Activated CD4-positive, alpha-beta T cell treated with anti-CD3 and anti-CD28 coated beads, Interleukin-10, Interleukin-2, amounts not matched to agents 100 ng/mL and 50 ng/mL, durations not matched to agents 16 hours and 8 hours (primary cell): ENCODE measurements at regions not wholly inside any gene's neighbourhood (a gene's known extent, or its start where the extent isn't known, plus 50 kb on each side); places are given as distances from the start of the nearest gene placed in this dataset.
"Not testable (repeated sequence)": the region's sequence is repeated elsewhere in the genome, so short reads cannot be mapped to it uniquely, and the experiment has no call there.

Source experiments
- DNase-seq: peaks from one replicate; pipeline ENCODE4 v3.0.0-alpha.2; 2020

DNA sequence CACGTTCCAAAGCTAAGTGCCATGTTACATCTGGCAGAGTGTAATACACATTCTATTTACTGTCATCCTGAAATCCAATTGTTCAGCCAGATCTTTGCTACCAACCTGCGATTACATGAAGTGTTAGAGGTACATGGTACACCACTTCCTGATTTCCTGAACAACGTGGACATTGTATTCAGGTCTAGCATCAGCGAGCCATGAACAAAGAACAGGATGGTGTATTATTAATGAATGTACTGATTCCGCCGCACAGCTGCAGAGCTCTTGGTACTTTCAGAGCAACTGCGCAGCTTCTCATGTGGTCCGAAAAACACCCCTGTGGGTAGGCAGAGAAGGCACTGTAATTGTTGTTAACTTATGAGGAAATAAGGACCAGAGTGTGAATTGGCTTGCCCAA lies 511.4 kb downstream of the AJAP1 start:
- DNase-seq: no peak

GRCh38 chr1:5164158-5164557 lies 509.7 kb downstream of the AJAP1 start:
- no peak for DNase-seq

- no peak for DNase-seq
Observed at GRCh38 chr1:5161372-5161771, 507.0 kb downstream of the AJAP1 start.

DNA sequence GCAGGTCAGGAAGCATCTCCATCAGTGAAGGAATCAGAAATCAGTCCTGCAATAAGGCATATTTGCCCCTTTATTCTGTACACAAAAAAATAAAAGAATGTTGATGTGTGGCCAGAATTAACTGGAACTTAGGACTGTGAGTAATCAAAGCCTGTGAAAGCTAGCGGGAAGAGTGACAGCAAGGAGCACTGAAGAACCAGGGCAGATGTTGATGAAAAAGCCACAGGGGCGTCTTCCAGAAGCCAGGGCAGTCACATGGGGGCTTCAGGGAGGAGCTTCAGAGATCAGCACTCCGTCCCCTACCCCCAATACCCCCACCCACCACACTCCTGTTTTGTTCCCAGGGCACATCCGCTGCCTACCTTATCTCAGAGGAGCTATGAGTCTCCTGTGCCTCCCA lies 502.8 kb downstream of the AJAP1 start:
- DNase-seq: no peak

- no peak for DNase-seq
Observed at GRCh38 chr1:5156416-5157120, 502.2 kb downstream of the AJAP1 start.

GRCh38 chr1:5151511-5151910 lies 497.1 kb downstream of the AJAP1 start:
- no peak for DNase-seq

DNA sequence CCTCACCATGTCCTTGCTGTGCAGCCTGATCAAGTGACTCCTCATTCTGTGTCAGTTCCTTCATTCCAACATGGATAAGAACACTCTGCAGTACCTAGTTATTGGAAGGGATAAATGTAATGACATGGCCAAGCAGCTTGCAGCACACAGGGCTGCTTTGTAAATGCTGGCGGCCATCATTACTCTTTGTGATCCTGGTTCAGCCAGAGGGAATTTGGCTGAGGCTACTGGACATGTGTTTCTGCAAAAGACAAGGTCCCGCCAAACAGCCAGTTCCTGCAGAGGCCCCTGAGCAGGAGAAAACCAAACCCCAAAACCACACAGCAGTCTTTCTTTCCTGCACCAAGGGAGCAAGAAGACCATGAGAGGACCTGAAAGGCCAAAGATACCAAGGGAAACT lies 495.8 kb downstream of the AJAP1 start:
- no peak for DNase-seq

GRCh38 chr1:5147806-5148205 lies 493.4 kb downstream of the AJAP1 start:
- DNase-seq: no peak

DNA sequence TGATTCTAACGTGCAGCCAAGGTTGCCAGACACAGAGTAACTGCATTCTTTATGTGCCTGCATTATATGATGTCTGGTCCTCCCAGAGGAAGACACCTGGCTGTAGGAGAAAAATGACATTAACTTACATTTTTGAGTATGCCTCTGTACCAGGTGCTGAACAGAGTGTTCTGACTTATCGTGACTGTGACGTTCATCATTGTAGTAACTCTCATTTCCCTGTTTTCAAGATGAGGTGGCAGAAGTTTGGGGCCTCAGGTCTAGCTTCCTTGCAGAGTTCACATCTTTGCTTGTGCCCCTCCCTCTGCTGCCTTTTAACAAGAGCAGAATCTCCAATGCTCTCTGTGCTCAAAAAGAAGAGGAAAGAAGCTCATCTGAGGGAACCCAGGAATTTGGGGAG lies 488.0 kb downstream of the AJAP1 start:
- DNase-seq: peak; percentile 56

DNA sequence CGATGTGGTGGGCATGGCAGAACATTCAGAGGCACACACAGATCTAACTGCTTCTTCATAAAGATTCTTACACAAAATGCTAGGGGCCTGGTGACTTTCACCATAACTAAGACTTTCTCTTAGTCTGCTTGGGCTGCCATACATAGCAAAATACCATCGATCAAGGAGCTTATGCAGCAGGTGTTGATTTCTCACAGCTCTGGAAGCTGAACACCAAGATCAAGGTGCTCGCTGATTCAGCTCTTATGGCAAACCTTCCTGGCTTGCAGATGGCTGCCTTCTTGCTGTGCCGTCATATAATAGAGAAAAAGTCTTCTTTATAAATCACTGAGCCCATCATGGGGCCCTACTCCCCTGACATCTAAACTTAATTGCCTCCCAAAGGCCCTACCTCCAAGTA lies 487.3 kb downstream of the AJAP1 start:
- no peak for DNase-seq

DNA sequence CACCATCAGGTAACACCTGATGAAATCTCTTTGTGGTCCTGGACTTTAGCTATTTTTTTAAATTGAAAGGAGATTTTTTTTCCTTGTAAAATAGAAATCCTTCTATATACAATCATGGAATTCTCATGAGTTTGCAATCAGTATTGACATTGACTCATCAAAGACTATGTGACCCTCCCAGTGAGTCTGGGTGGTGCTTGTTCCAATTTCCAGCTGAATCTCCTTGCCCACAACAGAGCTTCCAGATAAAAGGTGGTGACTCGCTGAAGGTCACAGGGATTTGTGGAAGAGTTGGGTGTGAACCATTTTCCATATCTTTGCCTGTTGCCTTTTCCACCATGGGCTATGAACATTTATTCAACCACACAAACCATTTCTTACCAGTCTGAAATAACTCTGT lies 486.6 kb downstream of the AJAP1 start:
- no peak for DNase-seq

DNA sequence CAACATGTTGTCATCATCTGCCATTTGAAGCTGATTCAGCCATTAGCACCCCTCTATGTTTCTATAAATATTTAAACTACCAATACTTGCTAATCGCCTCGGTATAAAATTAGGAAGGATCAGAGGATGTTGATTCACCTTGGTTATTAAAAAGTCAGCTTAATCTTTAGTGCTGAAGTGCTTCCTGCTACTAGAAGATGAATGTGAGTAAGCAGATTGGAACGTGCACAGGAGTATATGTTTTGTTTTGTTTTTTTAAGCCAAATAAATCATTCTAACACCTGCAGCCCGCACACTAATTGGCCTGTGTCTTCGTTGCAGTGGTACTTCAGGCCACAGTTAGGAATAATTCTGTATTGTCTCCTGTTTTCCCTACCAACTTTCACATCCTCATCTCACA lies 485.7 kb downstream of the AJAP1 start:
- no peak for DNase-seq

GRCh38 chr1:5129746-5130355 lies 475.4 kb downstream of the AJAP1 start:
- no peak for DNase-seq

DNA sequence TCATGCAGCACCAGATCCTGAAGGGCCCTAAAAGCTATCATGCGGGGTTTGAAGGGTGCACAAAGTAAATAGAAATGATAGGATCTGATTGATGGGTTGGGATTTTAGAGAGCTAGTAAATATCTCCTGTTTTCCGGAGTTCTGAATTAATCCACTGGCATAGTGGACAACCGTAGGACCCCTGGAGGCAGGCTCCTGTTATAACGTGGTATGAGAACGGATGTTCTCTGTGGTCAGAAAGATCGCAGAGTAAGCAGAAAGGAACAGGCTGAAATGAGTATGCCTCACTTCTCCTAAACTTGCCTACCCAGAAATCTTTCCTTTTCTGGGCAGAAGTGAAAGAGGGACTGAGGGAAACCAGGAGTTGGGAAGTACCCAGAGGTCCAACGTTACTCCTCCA lies 470.8 kb downstream of the AJAP1 start:
- DNase-seq: peak; percentile 13

- no peak for DNase-seq
Observed at GRCh38 chr1:5120559-5120958, 466.1 kb downstream of the AJAP1 start.

DNA sequence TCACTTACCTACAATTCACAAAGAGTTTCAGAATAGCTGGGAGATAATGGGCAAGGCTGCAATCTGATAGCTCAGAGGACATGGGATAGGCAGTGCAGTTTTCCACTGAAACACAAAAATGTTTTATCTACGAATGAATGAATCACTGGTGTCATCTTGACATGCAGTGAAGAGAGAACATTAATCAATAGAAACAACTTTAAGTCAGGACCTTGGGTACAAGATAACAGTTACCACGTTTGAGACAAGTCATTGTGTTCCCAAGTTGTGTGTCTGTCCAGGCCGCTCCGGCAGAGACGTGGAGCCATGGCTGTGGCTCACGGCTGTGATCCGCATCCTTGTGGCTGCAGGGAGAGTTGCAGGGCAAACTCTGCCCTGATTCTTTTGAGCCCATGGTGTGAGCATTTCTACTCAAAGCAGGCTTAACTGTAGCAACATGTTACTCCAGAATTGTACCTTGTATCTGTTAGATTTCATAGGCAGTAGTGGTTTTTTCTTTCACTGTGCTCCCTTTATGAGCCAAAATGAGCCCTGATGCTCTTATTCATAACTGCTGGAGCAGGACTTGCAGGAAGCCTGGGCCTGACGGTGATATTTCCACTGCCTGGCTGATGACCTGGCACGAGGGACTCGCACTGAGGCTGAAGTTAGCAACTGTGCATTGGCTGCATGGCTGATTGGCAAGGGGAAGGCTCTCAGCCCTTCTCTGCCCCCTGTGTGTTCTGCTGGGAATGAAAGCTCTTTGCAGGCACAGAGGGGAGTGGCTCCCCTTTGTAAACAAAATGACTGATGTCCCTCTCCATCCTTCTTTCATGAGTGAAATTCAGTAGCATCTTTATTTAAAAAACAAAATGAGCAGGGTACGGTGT lies 465.2 kb downstream of the AJAP1 start:
- no peak for DNase-seq

DNA sequence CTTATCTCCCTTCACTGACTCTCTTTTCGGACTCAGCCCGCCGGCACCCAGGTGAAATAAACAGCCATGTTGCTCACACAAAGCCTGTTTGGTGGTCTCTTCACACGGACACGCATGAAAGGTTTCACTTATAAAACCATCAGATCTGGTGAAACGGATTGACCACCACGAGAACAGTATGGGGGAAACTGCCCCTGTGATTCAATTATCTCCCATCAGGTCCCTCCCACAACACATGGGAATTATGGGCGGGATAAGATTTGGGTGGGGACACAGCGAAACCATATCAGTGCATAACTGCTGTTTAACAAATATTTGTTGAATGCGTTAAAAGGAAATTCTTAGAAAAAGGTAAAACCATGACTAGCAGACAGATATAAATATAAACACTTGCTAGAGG lies 464.4 kb downstream of the AJAP1 start:
- not testable (repeated sequence) for DNase-seq

GRCh38 chr1:5118292-5118691 lies 463.9 kb downstream of the AJAP1 start:
- DNase-seq: not testable (repeated sequence)

GRCh38 chr1:5111581-5111980 lies 457.2 kb downstream of the AJAP1 start:
- no peak for DNase-seq

GRCh38 chr1:5110508-5110907 lies 456.1 kb downstream of the AJAP1 start:
- no peak for DNase-seq

- DNase-seq: no peak
Observed at GRCh38 chr1:5109633-5110032, 455.2 kb downstream of the AJAP1 start.

- no peak for DNase-seq
Observed at GRCh38 chr1:5108740-5109139, 454.3 kb downstream of the AJAP1 start.

DNA sequence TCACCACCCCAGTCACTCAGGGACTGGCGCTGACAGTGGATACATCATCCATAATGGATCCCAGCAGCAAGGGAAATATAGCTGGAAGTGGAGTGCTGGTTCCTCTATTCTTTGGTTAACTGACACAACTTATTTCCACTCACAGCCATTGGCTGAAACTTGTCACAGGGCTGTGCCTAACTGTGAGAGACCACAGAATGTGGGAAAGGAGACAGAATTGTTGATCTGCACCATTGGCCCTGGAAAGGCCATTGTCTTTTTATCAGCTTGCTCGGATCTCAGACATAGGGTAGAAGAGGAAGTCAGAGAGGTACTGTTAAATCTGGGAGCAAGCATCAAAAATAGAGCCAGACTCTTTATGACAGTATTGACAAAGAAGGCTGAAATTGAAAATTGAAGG lies 451.3 kb downstream of the AJAP1 start:
- no peak for DNase-seq

DNA sequence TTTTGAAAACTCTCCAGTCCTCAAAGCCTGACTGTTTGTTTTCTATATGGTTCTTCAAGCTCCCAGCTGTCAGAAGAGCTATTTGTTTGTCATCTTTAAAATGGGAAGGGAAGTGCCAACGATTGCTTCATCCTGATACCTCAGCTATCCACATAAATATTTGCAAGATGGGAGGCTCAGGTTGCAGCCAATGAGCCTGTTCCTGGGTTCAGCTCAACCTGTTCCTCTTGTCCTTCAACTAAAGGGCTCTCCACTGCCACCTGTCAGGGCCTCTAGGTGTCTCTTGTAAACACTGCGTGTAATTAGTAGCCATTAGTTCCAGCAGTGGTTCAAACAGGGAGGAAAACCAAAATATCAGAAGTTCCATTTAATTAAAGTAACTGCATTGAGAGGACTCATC lies 445.1 kb downstream of the AJAP1 start:
- no peak for DNase-seq
